Vagina (tissue), 2 donors: ENCODE measurements at regions not wholly inside any gene's neighbourhood (a gene's known extent, or its start where the extent isn't known, plus 50 kb on each side); places are given as distances from the start of the nearest gene placed in this dataset.
A peak's percentile ranks its signal among the peaks of the same experiment; 100 is the strongest.

Experiments used
- DNase-seq, 2 donors: peaks; one replicate each; pipeline ENCODE4 v3.0.0-alpha.2; 2017; ENCODE audit errors: extremely low spot score in 2 of 2
- H3K27ac ChIP-seq: fragments of 200-600 bp; sonication (generic); one replicate; pipeline ENCODE4 v1.5.1; 2019
- H3K27me3 ChIP-seq: fragments of 200-600 bp; sonication (generic); one replicate; pipeline ENCODE4 v1.5.1; 2019
- H3K36me3 ChIP-seq, 2 donors: fragments of 200-600 bp; sonication (generic); one replicate each; pipeline ENCODE4 v1.5.1; 2017 to 2019
- H3K4me1 ChIP-seq: fragments of 200-600 bp; sonication (generic); one replicate; pipeline ENCODE4 v1.5.1; 2019
- H3K4me3 ChIP-seq, 2 donors: fragments of 200-600 bp; sonication (generic); 1 replicate in 1 of 2; 2 replicates in 1 of 2; pipeline ENCODE4 v1.5.1; 2016 to 2019
- H3K9me3 ChIP-seq: fragments of 200-600 bp; sonication (generic); one replicate; pipeline ENCODE4 v1.5.1; 2019
- POLR2A ChIP-seq, 2 donors: fragments of 450-650 bp; IDR thresholded peaks; one replicate each; pipeline ENCODE4 v1.6.1; 2017; ENCODE audit warnings: antibody characterized with exemption in 2 of 2, mild to moderate bottlenecking in 2 of 2, moderate library complexity in 2 of 2
- POLR2AphosphoS5 ChIP-seq, 2 donors: sonication (generic); formaldehyde crosslinking; IDR thresholded peaks; one replicate each; pipeline ENCODE4 v1.9.0; 2017; ENCODE audit warnings: antibody characterized with exemption in 2 of 2, mild to moderate bottlenecking in 2 of 2, low read depth in 1 of 2; ENCODE audit not compliant: insufficient read depth in 1 of 2
- intact Hi-C: fragments of 100-400 bp; cut with DNase I; formaldehyde crosslinking; loops from one replicate; pipeline ENCODE4 v1.15.1; 2023
- TF ChIP-seq, protein P1 (sequence below), 3 experiments: fragments of 450-650 bp in 2 of 3; fragments of 200-600 bp in 1 of 3; sonication (generic) in 1 of 3; IDR thresholded peaks; one replicate each; pipeline ENCODE4 v1.5.1; 2017 to 2019; ENCODE audit warnings: antibody characterized with exemption in 3 of 3, mild to moderate bottlenecking in 2 of 3, moderate library complexity in 2 of 3

- Histone ChIP-seq H3K4me3 (no peak overlapping the region), H3K36me3 (no peaks in the 10 kb centered on the region), H3K9me3 (no peaks in the 10 kb centered on the region), H3K27me3 (no peaks in the 10 kb centered on the region), H3K4me1 (peaks cover 5% of the 10 kb centered on the region), H3K27ac (no peak overlapping the region)
- TF ChIP-seq POLR2AphosphoS5 (IDR thresholded peaks at IDR 0.05; ENCODE audit: insufficient read depth in 1 of 2, low read depth in 1 of 2) (no peak), POLR2A (IDR thresholded peaks at IDR 0.05) (no peak)
- TF ChIP-seq, protein P1, sequence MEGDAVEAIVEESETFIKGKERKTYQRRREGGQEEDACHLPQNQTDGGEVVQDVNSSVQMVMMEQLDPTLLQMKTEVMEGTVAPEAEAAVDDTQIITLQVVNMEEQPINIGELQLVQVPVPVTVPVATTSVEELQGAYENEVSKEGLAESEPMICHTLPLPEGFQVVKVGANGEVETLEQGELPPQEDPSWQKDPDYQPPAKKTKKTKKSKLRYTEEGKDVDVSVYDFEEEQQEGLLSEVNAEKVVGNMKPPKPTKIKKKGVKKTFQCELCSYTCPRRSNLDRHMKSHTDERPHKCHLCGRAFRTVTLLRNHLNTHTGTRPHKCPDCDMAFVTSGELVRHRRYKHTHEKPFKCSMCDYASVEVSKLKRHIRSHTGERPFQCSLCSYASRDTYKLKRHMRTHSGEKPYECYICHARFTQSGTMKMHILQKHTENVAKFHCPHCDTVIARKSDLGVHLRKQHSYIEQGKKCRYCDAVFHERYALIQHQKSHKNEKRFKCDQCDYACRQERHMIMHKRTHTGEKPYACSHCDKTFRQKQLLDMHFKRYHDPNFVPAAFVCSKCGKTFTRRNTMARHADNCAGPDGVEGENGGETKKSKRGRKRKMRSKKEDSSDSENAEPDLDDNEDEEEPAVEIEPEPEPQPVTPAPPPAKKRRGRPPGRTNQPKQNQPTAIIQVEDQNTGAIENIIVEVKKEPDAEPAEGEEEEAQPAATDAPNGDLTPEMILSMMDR (IDR thresholded peaks at IDR 0.05): no peak
- intact Hi-C loops: loop anchor here (10.0 kb wide), 1 partner anchor 426 kb away; no protein-coding TSS in a partner anchor
- DNase-seq: no peak
Measured at GRCh38 chr11:110371084-110371483, 58.7 kb upstream of the FDX1 start.

GRCh38 chr11:110373051-110373702, 56.6 kb upstream of the FDX1 start:
- TF ChIP-seq POLR2AphosphoS5 (IDR thresholded peaks at IDR 0.05; ENCODE audit: insufficient read depth in 1 of 2, low read depth in 1 of 2) (no peak), POLR2A (IDR thresholded peaks at IDR 0.05) (no peak)
- TF ChIP-seq, protein P1 (IDR thresholded peaks at IDR 0.05): no peak
- no peaks in the 10 kb centered on the region for H3K36me3 ChIP-seq
- intact Hi-C loops: loop anchor here (10.0 kb wide), 1 partner anchor 428 kb away; no protein-coding TSS in a partner anchor
- H3K9me3 ChIP-seq: no peaks in the 10 kb centered on the region
- DNase-seq: no peak
- no peak overlapping the region for H3K4me3 ChIP-seq
- H3K4me1 ChIP-seq: peaks cover 6% of the 10 kb centered on the region
- H3K27me3 ChIP-seq: no peaks in the 10 kb centered on the region
- H3K27ac ChIP-seq: peak overlapping the region; percentile 27

DNA sequence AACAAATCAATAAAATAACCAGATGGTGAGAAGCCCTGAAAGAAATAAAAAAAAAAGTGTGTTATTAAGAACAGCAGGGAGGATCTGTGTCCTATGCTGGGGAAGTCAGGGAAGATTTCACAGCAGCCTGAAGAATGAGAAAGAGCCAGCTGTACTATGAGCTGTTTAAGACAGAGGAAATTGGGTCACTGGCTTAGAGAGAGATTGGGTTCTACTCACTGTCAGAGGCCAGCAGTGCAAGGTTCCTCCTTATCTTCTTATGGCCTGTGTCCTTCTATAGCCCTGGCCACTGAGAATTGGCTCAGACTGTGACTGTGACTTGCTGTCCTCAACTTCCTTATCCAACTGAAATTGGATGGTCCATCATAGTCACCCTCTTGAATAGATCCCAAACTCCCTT, 54.8 kb upstream of the FDX1 start:
- Histone ChIP-seq H3K9me3 (no peaks in the 10 kb centered on the region), H3K36me3 (no peaks in the 10 kb centered on the region), H3K27me3 (no peaks in the 10 kb centered on the region), H3K27ac (no peak overlapping the region), H3K4me3 (no peak overlapping the region), H3K4me1 (peaks cover 6% of the 10 kb centered on the region)
- TF ChIP-seq POLR2AphosphoS5 (IDR thresholded peaks at IDR 0.05; ENCODE audit: insufficient read depth in 1 of 2, low read depth in 1 of 2): no peak
- TF ChIP-seq, protein P1 (IDR thresholded peaks at IDR 0.05): no peak
- TF ChIP-seq POLR2A (IDR thresholded peaks at IDR 0.05): no peak
- intact Hi-C loops: loop anchor here (5.0 to 10.0 kb wide), 2 partner anchors 173 to 430 kb away; no protein-coding TSS in a partner anchor
- DNase-seq: no peak

GRCh38 chr11:110375351-110375750, 54.4 kb upstream of the FDX1 start:
- DNase-seq: no peak
- H3K36me3 ChIP-seq: no peaks in the 10 kb centered on the region
- H3K27me3 ChIP-seq: no peaks in the 10 kb centered on the region
- H3K4me3 ChIP-seq: no peak overlapping the region
- TF ChIP-seq POLR2AphosphoS5 (IDR thresholded peaks at IDR 0.05; ENCODE audit: insufficient read depth in 1 of 2, low read depth in 1 of 2): no peak
- no peak for TF ChIP-seq POLR2A (IDR thresholded peaks at IDR 0.05)
- TF ChIP-seq, protein P1 (IDR thresholded peaks at IDR 0.05): no peak
- no peak overlapping the region for H3K27ac ChIP-seq
- peaks cover 6% of the 10 kb centered on the region for H3K4me1 ChIP-seq
- H3K9me3 ChIP-seq: no peaks in the 10 kb centered on the region
- intact Hi-C loops: loop anchor here (5.0 to 10.0 kb wide), 2 partner anchors 173 to 431 kb away; no protein-coding TSS in a partner anchor

GRCh38 chr11:110376021-110376420, 53.7 kb upstream of the FDX1 start:
- DNase-seq: no peak
- intact Hi-C loops: loop anchor here (5.0 to 10.0 kb wide), 2 partner anchors 174 to 431 kb away; no protein-coding TSS in a partner anchor
- no peaks in the 10 kb centered on the region for H3K36me3 ChIP-seq
- no peak overlapping the region for H3K27ac ChIP-seq
- no peaks in the 10 kb centered on the region for H3K27me3 ChIP-seq
- no peak for TF ChIP-seq POLR2AphosphoS5 (IDR thresholded peaks at IDR 0.05; ENCODE audit: insufficient read depth in 1 of 2, low read depth in 1 of 2)
- TF ChIP-seq, protein P1 (IDR thresholded peaks at IDR 0.05): no peak
- TF ChIP-seq POLR2A (IDR thresholded peaks at IDR 0.05): no peak
- H3K4me3 ChIP-seq: no peak overlapping the region
- H3K4me1 ChIP-seq: peaks cover 6% of the 10 kb centered on the region
- H3K9me3 ChIP-seq: no peaks in the 10 kb centered on the region
